ENCODE measurements at regions not wholly inside any gene's neighbourhood (a gene's known extent, or its start where the extent isn't known, plus 50 kb on each side); places are given as distances from the start of the nearest gene placed in this dataset.

DNA sequence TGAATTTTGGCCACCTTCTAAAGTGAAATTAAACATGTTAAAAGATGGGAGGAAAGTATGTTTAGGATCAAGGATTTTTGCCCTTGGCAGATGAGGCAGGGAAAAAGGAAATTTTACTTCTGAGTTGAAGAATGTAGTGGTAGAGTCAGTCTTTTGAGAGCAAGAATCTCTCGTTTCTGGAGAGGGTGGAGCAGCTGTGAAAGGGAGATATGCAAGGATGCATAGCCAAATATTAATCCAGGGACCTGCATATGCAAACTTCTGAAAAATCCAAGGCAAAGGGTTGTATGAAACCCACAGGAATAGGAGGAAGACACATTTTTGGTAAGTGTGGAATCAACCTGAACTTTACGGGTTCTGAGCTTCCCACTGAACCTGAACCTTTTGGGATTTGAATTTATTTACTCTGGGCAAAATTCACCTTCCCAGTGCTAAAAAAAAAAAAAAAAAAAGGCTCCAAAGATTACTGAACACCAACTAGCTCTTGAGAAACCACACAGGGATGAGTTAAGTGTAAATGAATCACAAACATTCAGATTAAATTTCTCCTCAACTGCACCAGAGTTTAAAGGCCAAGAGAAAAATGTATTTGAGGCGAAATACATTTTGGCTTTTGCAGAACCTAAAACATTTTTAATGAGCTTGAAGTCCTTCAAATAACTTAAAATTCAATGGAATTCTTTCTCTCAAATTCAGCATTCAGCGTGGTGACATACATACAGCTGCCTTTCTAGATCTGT, 187.1 kb upstream of the CDKN3 start:
- Histone ChIP-seq H3K27ac (ENCODE audit: low read length) (no peak overlapping the region), H3K27me3 (ENCODE audit: insufficient read depth, low read depth, low read length) (no peaks in the 10 kb centered on the region), H3K4me2 (ENCODE audit: low read length) (no peak overlapping the region), H3K9me3 (ENCODE audit: low read length) (no peaks in the 10 kb centered on the region), H3K9me2 (ENCODE audit: insufficient read depth, low read length) (no peaks in the 10 kb centered on the region), H3K79me2 (replicated peaks; ENCODE audit: insufficient read depth, low read length) (no peaks in the 10 kb centered on the region), H3K36me3 (ENCODE audit: insufficient read depth, low read length) (no peaks in the 10 kb centered on the region), H2AFZ (ENCODE audit: low read depth, low read length) (no peak overlapping the region), H3K9ac (ENCODE audit: low read length) (no peak overlapping the region), H4K20me1 (ENCODE audit: insufficient read depth) (no peaks in the 10 kb centered on the region), H3F3A (ENCODE audit: insufficient read depth, low read length, poor library complexity, severe bottlenecking) (no peaks in the 10 kb centered on the region), H3K4me3 (ENCODE audit: low read length) (no peak overlapping the region)
- TF ChIP-seq EP300 (conservative IDR thresholded peaks at IDR 0.05; ENCODE audit: poor library complexity, severe bottlenecking) (no peak), MXI1 (conservative IDR thresholded peaks at IDR 0.05; ENCODE audit: poor library complexity, severe bottlenecking) (no peak), SMC3 (conservative IDR thresholded peaks at IDR 0.05; ENCODE audit: poor library complexity) (no peak), POLR2AphosphoS5 (IDR thresholded peaks at IDR 0.05) (no peak), EZH2 (IDR thresholded peaks at IDR 0.05; ENCODE audit: borderline replicate concordance, insufficient read depth, low read length, poor library complexity, severe bottlenecking) (no peak), RAD21 (conservative IDR thresholded peaks at IDR 0.05) (no peak), TAF1 (IDR thresholded peaks at IDR 0.05; ENCODE audit: low read depth) (no peak)
- TF ChIP-seq, protein P1, sequence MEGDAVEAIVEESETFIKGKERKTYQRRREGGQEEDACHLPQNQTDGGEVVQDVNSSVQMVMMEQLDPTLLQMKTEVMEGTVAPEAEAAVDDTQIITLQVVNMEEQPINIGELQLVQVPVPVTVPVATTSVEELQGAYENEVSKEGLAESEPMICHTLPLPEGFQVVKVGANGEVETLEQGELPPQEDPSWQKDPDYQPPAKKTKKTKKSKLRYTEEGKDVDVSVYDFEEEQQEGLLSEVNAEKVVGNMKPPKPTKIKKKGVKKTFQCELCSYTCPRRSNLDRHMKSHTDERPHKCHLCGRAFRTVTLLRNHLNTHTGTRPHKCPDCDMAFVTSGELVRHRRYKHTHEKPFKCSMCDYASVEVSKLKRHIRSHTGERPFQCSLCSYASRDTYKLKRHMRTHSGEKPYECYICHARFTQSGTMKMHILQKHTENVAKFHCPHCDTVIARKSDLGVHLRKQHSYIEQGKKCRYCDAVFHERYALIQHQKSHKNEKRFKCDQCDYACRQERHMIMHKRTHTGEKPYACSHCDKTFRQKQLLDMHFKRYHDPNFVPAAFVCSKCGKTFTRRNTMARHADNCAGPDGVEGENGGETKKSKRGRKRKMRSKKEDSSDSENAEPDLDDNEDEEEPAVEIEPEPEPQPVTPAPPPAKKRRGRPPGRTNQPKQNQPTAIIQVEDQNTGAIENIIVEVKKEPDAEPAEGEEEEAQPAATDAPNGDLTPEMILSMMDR (IDR thresholded peaks at IDR 0.05; ENCODE audit: poor library complexity, severe bottlenecking), result no peak
- TF ChIP-seq, protein P2, sequence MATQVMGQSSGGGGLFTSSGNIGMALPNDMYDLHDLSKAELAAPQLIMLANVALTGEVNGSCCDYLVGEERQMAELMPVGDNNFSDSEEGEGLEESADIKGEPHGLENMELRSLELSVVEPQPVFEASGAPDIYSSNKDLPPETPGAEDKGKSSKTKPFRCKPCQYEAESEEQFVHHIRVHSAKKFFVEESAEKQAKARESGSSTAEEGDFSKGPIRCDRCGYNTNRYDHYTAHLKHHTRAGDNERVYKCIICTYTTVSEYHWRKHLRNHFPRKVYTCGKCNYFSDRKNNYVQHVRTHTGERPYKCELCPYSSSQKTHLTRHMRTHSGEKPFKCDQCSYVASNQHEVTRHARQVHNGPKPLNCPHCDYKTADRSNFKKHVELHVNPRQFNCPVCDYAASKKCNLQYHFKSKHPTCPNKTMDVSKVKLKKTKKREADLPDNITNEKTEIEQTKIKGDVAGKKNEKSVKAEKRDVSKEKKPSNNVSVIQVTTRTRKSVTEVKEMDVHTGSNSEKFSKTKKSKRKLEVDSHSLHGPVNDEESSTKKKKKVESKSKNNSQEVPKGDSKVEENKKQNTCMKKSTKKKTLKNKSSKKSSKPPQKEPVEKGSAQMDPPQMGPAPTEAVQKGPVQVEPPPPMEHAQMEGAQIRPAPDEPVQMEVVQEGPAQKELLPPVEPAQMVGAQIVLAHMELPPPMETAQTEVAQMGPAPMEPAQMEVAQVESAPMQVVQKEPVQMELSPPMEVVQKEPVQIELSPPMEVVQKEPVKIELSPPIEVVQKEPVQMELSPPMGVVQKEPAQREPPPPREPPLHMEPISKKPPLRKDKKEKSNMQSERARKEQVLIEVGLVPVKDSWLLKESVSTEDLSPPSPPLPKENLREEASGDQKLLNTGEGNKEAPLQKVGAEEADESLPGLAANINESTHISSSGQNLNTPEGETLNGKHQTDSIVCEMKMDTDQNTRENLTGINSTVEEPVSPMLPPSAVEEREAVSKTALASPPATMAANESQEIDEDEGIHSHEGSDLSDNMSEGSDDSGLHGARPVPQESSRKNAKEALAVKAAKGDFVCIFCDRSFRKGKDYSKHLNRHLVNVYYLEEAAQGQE (IDR thresholded peaks at IDR 0.05; ENCODE audit: borderline replicate concordance), result no peak

DNA sequence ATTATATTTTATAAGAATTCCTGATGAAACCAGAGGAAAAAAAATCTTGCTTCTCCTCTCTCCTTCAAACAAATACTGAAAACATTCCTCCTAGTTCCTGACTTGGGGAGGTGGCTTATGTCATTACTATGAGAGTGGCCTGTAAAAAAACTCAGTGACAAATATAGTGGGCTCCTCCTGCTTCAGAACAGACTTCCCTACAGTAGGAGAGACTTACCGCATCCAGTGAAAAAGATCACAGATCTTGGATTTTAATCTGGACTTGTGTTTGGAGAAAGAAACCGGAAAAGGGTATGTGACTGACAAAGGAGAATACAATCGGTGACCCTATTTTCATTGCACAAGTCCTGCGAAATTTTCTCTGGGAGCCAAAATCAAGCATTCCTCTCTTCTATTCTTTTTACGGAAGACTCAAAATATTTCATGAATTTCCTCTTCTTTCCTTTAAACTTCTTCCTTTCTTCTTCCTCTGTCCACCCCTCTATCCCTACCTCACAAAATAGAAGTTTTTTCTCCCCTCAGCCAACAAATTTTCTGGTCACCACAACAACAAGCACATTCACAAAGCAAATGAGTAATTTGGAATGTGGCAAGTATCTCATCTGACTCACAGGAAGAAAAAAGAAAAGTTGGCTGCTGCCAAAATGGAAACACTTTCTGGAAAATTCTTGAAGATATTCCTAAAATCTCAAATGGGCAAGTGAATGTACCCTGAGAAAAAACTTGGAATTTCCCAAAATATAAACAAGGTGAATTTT, 185.1 kb upstream of the CDKN3 start:
- H3K4me3 ChIP-seq (ENCODE audit: low read length), result no peak overlapping the region

More for the DNA sequence above, 185.1 kb upstream of the CDKN3 start:
- Histone ChIP-seq H3K4me2 (ENCODE audit: low read length) (no peak overlapping the region), H3K9me3 (ENCODE audit: low read length) (no peaks in the 10 kb centered on the region), H2AFZ (ENCODE audit: low read depth, low read length) (no peak overlapping the region), H3K27ac (ENCODE audit: low read length) (no peak overlapping the region), H3K9me2 (ENCODE audit: insufficient read depth, low read length) (no peaks in the 10 kb centered on the region), H3K79me2 (replicated peaks; ENCODE audit: insufficient read depth, low read length) (no peaks in the 10 kb centered on the region), H3K27me3 (ENCODE audit: insufficient read depth, low read depth, low read length) (no peaks in the 10 kb centered on the region), H3K9ac (ENCODE audit: low read length) (no peak overlapping the region), H4K20me1 (ENCODE audit: insufficient read depth) (no peaks in the 10 kb centered on the region), H3F3A (ENCODE audit: insufficient read depth, low read length, poor library complexity, severe bottlenecking) (no peaks in the 10 kb centered on the region), H3K36me3 (ENCODE audit: insufficient read depth, low read length) (no peaks in the 10 kb centered on the region)
- TF ChIP-seq, protein P2 (IDR thresholded peaks at IDR 0.05; ENCODE audit: borderline replicate concordance), result no peak
- TF ChIP-seq MXI1 (conservative IDR thresholded peaks at IDR 0.05; ENCODE audit: poor library complexity, severe bottlenecking) (no peak), TAF1 (IDR thresholded peaks at IDR 0.05; ENCODE audit: low read depth) (no peak), RAD21 (conservative IDR thresholded peaks at IDR 0.05) (no peak), EP300 (conservative IDR thresholded peaks at IDR 0.05; ENCODE audit: poor library complexity, severe bottlenecking) (no peak), SMC3 (conservative IDR thresholded peaks at IDR 0.05; ENCODE audit: poor library complexity) (no peak), EZH2 (IDR thresholded peaks at IDR 0.05; ENCODE audit: borderline replicate concordance, insufficient read depth, low read length, poor library complexity, severe bottlenecking) (no peak), POLR2AphosphoS5 (IDR thresholded peaks at IDR 0.05) (no peak)
- TF ChIP-seq, protein P1 (IDR thresholded peaks at IDR 0.05; ENCODE audit: poor library complexity, severe bottlenecking), result no peak

Measured in neural cell (in vitro differentiated cells).